ACC112 (cell line): ENCODE measurements at regions not wholly inside any gene's neighbourhood (a gene's known extent, or its start where the extent isn't known, plus 50 kb on each side); places are given as distances from the start of the nearest gene placed in this dataset.

Experiments
- H2AFZ ChIP-seq: fragments of 200-600 bp; sonication (generic); one replicate; pipeline ENCODE4 v1.6.0; 2017; ENCODE audit warnings: antibody characterized with exemption, low read length; ENCODE audit not compliant: unreplicated experiment
- H3K27ac ChIP-seq: fragments of 200-600 bp; sonication (generic); 2 replicates; pipeline ENCODE4 v1.5.1; 2014; ENCODE audit warnings: low read depth, mild to moderate bottlenecking, antibody characterized with exemption, low read length, moderate library complexity
- H3K27me3 ChIP-seq: fragments of 200-600 bp; sonication (generic); 2 replicates; pipeline ENCODE4 v1.6.1; 2014; ENCODE audit warnings: mild to moderate bottlenecking, antibody characterized with exemption, low read length, moderate library complexity, mixed read lengths; ENCODE audit not compliant: insufficient read depth
- H3K36me3 ChIP-seq: fragments of 200-600 bp; sonication (generic); 2 replicates; pipeline ENCODE4 v1.6.1; 2016; ENCODE audit warnings: mild to moderate bottlenecking, antibody characterized with exemption, low read length, moderate library complexity, mixed read lengths; ENCODE audit not compliant: insufficient read depth
- H3K4me1 ChIP-seq: fragments of 200-600 bp; sonication (generic); one replicate; pipeline ENCODE4 v1.6.1; 2016; ENCODE audit warnings: low read length, mixed read lengths; ENCODE audit not compliant: insufficient read depth, unreplicated experiment, control insufficient read depth
- H3K4me3 ChIP-seq: fragments of 200-600 bp; sonication (generic); 2 replicates; pipeline ENCODE4 v1.5.1; 2014; ENCODE audit warnings: mild to moderate bottlenecking, low read depth, low read length
- H3K79me2 ChIP-seq: fragments of 200-600 bp; sonication (generic); one replicate; pipeline ENCODE4 v1.6.0; 2016; ENCODE audit warnings: low read length; ENCODE audit not compliant: control insufficient read depth, unreplicated experiment, insufficient read depth

- no peaks in the 10 kb centered on the region for H3K4me1 ChIP-seq
- no peak overlapping the region for H3K4me3 ChIP-seq
- H3K79me2 ChIP-seq = no peaks in the 10 kb centered on the region
- no peaks in the 10 kb centered on the region; the same call in 1 of the 2 replicates for H3K27me3 ChIP-seq
- H3K36me3 ChIP-seq = no peaks in the 10 kb centered on the region
- no peak overlapping the region for H3K27ac ChIP-seq
- no peak overlapping the region for H2AFZ ChIP-seq
These were observed 193.2 kb downstream of the MEX3B start for GRCh38 chr15:81852411-81853149.

GRCh38 chr15:81851757-81852156 lies 194.1 kb downstream of the MEX3B start:
- no peaks in the 10 kb centered on the region; the same call in 1 of the 2 replicates for H3K27me3 ChIP-seq
- no peaks in the 10 kb centered on the region for H3K79me2 ChIP-seq
- no peaks in the 10 kb centered on the region for H3K4me1 ChIP-seq
- H3K4me3 ChIP-seq = no peak overlapping the region
- no peaks in the 10 kb centered on the region for H3K36me3 ChIP-seq
- no peak overlapping the region for H2AFZ ChIP-seq
- H3K27ac ChIP-seq = no peak overlapping the region

- Histone ChIP-seq H2AFZ (no peak overlapping the region), H3K36me3 (no peaks in the 10 kb centered on the region), H3K27ac (no peak overlapping the region), H3K27me3 (no peaks in the 10 kb centered on the region; the same call in 1 of the 2 replicates), H3K4me3 (no peak overlapping the region), H3K4me1 (no peaks in the 10 kb centered on the region), H3K79me2 (no peaks in the 10 kb centered on the region)
These were observed 194.5 kb downstream of the MEX3B start for GRCh38 chr15:81851325-81851724.

GRCh38 chr15:81849289-81849688 lies 196.5 kb downstream of the MEX3B start:
- Histone ChIP-seq H3K36me3 (no peaks in the 10 kb centered on the region), H2AFZ (no peak overlapping the region), H3K4me1 (no peaks in the 10 kb centered on the region), H3K27ac (no peak overlapping the region), H3K79me2 (no peaks in the 10 kb centered on the region), H3K27me3 (no peaks in the 10 kb centered on the region; the same call in 1 of the 2 replicates), H3K4me3 (no peak overlapping the region)

GRCh38 chr15:81848701-81849100 lies 197.1 kb downstream of the MEX3B start:
- Histone ChIP-seq H2AFZ (no peak overlapping the region), H3K4me1 (no peaks in the 10 kb centered on the region)

GRCh38 chr15:81843757-81844407 lies 201.9 kb downstream of the MEX3B start:
- no peak overlapping the region for H3K4me3 ChIP-seq
- H3K27me3 ChIP-seq = no peaks in the 10 kb centered on the region
- H3K79me2 ChIP-seq = no peaks in the 10 kb centered on the region
- no peak overlapping the region for H2AFZ ChIP-seq
- H3K4me1 ChIP-seq = no peaks in the 10 kb centered on the region
- H3K36me3 ChIP-seq = no peaks in the 10 kb centered on the region
- H3K27ac ChIP-seq = no peak overlapping the region

More at GRCh38 chr15:81848701-81849100, 197.1 kb downstream of the MEX3B start:
- Histone ChIP-seq H3K79me2 (no peaks in the 10 kb centered on the region), H3K27ac (no peak overlapping the region), H3K27me3 (no peaks in the 10 kb centered on the region; the same call in 1 of the 2 replicates), H3K36me3 (no peaks in the 10 kb centered on the region), H3K4me3 (no peak overlapping the region)

GRCh38 chr15:81843226-81843625 lies 202.6 kb downstream of the MEX3B start:
- no peak overlapping the region for H3K27ac ChIP-seq
- no peaks in the 10 kb centered on the region for H3K79me2 ChIP-seq
- H3K36me3 ChIP-seq = no peaks in the 10 kb centered on the region
- H3K27me3 ChIP-seq = no peaks in the 10 kb centered on the region
- no peak overlapping the region for H3K4me3 ChIP-seq
- no peaks in the 10 kb centered on the region for H3K4me1 ChIP-seq
- H2AFZ ChIP-seq = no peak overlapping the region

GRCh38 chr15:81839387-81839786 lies 206.4 kb downstream of the MEX3B start:
- Histone ChIP-seq H3K27ac (no peak overlapping the region), H3K79me2 (no peaks in the 10 kb centered on the region), H3K4me3 (no peak overlapping the region), H2AFZ (no peak overlapping the region), H3K27me3 (no peaks in the 10 kb centered on the region), H3K36me3 (no peaks in the 10 kb centered on the region), H3K4me1 (no peaks in the 10 kb centered on the region)

GRCh38 chr15:81835731-81836130 lies 210.1 kb downstream of the MEX3B start:
- Histone ChIP-seq H3K36me3 (no peaks in the 10 kb centered on the region), H3K4me3 (no peak overlapping the region), H3K27me3 (no peaks in the 10 kb centered on the region), H3K4me1 (no peaks in the 10 kb centered on the region), H3K27ac (no peak overlapping the region), H3K79me2 (no peaks in the 10 kb centered on the region), H2AFZ (no peak overlapping the region)

- Histone ChIP-seq H3K79me2 (no peaks in the 10 kb centered on the region), H3K27ac (no peak overlapping the region), H2AFZ (no peak overlapping the region), H3K4me3 (no peak overlapping the region), H3K4me1 (no peaks in the 10 kb centered on the region), H3K36me3 (no peaks in the 10 kb centered on the region), H3K27me3 (no peaks in the 10 kb centered on the region)
These were observed 215.3 kb downstream of the MEX3B start for GRCh38 chr15:81830520-81830919.

GRCh38 chr15:81829918-81830317 lies 215.9 kb downstream of the MEX3B start:
- Histone ChIP-seq H3K27ac (no peak overlapping the region), H2AFZ (no peak overlapping the region), H3K36me3 (no peaks in the 10 kb centered on the region), H3K27me3 (no peaks in the 10 kb centered on the region), H3K79me2 (no peaks in the 10 kb centered on the region), H3K4me1 (no peaks in the 10 kb centered on the region), H3K4me3 (no peak overlapping the region)
